Kasumi-1 (cell line): ENCODE measurements at regions not wholly inside any gene's neighbourhood (a gene's known extent, or its start where the extent isn't known, plus 50 kb on each side); places are given as distances from the start of the nearest gene placed in this dataset.

Source experiments
- DNase-seq, 2 experiments: peaks; one replicate each; lab custom pipeline; 2025; lab: John Stamatoyannopoulos, UW

DNA sequence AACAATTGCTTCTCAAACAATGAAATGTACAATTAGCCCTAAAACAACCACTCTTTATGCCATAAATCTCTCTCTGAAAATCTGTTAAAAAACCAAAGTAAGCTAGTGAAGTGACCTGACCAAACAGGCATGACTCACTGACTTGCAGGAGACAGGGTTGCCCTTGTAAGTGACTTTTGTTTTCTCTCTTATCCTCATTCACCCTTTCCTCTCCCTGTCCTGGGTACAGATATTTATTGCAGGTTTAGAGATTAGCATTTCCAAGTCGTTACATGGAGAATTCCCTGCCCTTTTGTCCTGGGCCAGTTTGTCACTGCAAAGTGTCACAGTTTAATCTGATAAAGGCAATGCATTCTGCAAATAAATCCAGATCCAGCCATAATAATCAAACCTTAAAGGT, 484.2 kb downstream of the IRX1 start:
- no peak for DNase-seq

DNA sequence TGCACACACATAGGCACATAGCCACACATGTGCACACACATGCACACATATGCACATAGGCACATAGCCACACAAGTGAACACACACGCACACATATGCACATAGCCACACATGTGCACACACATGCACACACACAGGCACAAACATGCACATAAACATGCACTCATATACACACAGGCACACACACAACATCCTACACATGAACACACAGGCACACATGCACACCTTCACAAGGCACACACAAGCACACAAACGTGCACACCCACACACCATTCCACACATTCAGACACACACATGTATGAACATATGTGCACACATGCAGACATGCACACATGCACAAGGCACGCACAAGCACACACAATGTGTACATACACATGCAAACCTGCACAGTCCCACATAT, 484.7 kb downstream of the IRX1 start:
- DNase-seq: no peak

DNA sequence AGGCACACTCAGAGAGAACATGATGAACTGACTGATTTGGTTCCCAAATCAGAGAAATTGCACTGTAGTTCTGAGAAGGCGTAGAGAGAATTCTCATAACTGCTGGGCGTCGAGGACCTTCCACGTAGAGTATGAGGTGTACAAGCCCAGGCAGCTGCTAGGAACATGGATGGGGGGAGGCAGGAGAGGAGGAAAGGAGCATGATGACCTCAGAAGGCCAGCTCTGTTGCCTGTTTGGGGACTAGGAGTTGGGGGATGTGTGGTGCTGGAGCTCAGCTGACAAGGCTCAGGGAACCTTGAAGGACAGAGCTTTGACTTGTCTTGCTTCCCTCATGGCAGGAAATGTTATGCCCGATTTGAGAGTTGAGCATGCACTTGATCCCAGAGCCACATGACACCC, 485.4 kb downstream of the IRX1 start:
- no peak for DNase-seq

DNA sequence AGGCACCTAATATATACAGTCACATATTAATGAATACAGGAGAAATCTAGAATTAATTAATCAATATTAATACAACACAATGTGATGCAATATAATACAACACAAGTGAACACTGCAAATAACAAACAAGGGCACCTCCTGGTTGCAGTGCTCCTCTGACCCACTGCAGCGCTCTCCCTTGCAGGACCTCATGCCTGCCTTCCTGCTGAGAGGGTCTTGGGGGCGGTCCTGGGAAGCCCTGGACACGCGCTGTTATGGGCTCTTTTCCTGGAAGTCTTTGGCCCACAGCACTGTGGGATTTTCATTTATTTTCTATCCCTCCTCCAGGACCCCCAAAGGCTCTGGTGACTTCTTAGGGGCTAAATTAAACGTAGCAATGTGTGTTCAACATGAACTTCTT, 485.8 kb downstream of the IRX1 start:
- no peak for DNase-seq

DNA sequence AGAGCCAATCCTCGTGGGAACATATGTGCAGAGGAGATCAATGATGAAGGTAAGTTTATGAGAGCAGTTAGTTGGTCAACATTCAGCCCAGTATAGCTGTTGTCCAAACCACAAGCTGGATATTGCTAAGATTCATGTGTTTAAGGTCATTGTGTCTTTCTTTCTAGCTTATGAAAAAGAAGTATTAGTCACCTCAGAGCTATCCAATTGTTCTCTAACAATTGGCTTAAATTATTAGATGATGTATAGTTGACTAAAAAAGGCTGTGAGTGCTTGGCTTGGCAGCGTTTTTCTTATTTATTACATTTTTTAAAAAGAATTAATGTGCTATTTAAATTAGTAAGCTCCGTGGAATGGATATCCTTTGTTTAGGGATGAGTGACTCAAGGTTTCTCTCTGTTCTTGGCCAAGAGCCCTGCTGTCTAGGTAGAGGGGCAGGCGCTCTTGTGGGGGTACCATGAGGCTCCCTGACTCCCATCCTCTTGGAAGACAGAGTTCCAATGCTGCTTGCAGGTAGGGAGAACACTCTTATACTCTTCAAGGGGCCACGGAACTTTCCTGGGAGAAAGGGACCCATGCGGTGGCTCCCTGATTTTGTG, 487.4 kb downstream of the IRX1 start:
- no peak for DNase-seq

DNA sequence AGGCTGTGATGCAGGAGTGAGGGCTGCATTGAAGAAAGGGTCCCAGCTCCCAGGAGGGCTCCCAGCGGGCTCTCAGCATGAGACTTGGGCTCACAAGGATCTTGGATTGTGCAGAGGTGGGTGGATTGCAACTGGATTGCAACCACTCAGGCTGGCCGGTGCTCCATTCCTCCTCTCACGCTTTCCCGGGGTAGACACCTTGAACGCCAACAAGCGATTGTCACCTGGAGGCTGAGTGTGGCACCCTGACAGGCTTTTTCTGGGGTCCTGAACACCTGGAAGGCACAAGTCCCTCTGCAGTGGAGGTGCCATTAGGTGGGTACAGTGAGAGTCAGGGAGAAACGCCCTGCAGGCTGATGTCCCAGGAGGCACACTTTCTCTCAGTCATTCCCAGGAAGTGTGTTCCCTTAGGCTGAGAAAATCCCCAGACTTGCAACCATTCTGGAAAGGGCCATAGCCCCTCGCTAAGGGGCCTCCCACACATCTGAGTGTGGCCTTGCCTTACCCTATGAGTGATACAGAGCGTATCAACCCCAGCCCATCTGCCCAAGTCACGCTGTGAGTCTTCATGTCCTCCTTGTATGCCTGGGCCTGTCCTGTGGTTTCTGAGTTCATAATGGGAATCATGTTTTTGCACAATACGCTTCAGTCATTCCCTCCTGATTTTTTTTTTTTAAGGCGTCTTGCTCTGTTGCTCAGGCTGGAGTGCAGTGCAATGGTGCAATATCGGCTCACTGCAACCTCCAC, 488.1 kb downstream of the IRX1 start:
- no peak for DNase-seq

DNA sequence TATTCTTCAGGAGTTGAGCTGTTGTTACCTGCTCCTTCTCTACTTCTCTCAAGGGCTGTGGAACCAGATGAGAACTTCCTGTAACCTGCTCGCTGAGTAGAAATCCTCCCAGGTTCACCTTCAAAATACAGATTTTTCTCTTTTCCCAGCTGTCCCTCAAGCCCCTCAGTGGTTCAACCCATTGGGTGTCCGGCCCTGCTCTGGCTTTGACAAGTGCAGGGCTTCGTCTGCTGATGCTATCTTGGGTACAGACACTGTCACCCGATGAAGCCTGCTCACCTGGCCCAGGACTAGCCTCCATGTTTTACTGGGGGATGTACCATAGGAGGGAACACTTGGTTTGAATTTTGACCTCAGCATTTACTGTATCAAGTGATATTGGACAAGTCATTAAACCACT, 490.4 kb downstream of the IRX1 start:
- DNase-seq: no peak

DNA sequence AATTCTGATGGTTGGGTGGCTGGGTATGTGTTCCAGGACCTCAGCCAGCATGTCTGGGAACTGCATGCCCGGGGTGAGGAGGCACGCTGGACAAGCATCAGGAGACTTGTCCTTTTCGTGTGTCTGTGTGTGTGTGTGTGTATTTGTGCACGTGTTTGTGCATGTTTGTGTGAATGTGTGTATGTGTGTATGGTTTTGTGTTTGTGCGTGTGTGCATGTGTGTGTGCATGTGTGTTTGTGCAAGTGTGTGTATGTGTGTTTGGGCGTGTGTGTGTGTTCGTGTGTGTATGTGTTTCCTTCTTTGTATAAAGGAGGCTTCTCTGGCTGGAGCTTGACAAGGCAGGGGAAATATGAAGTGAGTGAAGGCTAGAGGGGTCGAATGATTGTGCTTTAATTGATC, 491.5 kb downstream of the IRX1 start:
- no peak for DNase-seq

DNA sequence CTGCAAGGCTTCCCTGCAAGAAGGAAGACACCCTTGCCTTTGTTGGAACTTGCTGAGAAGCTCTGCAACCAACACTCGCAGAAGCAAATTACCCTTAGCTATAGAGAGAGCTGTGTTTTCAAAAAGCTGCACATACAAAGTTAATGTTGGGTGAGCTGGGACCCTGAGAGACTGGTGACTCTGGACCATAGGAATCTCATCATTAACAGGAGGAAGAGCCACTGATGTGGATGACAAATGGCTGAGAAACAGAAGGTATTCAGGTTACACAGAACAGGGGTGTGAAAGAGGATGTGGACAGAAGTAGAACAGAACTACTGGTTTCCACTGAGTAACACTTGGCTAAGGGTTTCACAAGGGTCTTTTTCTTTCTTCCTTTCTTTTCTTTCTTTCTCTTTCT, 493.5 kb downstream of the IRX1 start:
- DNase-seq: no peak

DNA sequence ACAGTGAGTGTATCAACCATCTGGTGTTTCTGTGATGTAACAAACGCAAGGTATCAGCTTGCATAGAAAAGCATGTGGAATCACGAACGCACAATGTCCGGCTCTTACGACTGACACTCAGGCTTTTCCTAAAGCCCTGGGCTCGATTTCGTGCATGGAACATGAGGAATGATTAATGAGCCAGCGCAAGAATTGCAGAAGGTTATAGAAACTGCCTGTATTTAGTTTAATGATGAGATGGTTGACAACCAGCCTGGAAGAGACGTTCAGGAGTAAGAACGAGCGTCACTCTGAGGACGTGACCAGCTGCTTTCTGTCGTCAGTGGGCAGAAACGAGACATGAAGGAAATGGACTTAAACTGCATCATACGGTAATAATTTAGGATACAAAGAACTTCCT, 497.6 kb downstream of the IRX1 start:
- DNase-seq: no peak

DNA sequence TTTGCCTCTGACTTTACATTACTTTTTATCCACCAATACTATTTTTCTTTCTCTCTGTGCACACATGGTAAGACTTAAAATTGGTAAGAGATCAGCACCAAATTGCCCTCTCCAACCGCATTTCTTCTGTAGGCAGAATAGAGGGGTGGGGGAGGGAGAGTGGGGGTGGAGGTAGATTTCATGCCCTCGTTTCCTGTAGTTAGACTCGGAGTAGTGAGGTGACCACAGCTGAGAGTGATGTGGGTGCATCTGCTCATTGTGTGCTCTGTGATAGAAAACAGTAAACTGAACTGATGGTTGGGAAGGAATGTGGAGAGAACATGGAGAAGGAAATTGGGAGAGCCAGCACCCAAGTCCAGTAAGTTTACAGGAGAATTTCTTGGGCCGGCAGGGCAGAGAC, 498.3 kb downstream of the IRX1 start:
- DNase-seq: no peak

DNA sequence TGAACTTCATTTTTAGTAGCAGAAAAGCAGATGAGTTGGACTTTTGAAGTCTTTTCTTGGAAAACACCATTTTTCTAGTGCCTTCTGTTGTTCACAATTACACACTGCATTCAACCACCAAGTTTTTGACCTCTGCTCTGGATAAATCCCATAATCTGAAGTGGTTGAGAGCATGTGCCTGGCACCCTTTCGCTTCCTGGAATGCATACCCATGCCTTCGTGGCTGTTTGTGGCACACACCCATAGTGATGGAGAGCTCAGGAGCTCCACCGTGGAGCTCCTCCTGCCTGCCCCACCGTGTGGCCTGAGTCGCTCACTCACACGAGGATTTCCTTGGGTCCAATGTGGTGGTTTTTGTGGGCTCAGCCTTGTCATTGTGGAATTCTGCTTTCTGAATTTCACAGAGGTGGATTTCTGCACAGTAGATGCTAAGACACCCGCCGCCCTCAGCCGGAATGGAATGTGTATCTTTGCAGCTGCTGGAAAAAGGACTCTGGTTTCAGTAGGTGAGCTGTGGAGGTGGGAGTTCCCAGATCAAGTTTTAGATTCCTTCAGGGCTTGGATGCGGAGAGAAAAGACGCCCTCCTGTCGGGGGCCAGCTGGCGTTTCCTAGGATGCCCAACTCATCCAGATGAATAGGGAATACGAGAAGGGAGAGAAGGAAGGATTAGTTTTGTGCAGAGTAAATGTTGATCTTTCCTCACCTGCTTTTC, 500.4 kb downstream of the IRX1 start:
- DNase-seq: no peak

DNA sequence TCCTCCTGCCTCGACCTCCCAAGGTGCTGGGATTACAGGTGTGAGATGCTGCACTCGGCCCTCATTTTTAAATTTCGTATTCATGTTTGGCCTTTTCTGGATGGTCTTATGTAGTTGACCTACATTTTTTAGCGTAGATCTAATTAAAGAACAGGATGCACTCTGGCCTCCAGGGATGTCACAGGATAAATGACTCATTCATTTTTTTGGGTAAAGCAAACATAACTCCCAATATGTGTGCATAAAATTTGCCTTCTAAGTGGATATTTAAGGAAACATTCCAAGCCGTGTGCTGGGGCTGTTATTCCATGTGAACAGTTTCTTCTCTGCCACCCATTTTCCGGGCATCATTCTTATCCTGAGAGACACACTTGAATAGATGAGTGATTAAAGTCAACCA, 501.6 kb downstream of the IRX1 start:
- DNase-seq: no peak

DNA sequence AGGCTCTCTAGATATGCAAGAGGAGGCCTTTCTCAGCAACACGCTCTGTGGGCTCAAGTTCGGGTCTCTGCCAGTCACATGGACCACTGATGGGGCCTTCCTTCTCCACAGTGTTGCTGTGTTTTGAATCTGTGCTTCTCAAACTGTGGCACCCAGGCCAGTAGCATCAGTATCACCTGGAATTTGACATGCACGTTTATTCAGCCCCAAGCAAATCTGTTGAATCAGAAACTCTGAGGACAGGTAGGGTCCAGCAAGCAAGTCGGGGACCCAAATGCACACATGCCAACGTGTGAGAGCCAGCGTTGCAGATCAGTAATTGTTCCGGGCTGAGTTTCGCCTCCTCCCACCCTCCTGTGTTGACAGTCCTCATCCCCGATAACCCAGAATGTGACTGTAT, 502.6 kb downstream of the IRX1 start:
- DNase-seq: no peak

DNA sequence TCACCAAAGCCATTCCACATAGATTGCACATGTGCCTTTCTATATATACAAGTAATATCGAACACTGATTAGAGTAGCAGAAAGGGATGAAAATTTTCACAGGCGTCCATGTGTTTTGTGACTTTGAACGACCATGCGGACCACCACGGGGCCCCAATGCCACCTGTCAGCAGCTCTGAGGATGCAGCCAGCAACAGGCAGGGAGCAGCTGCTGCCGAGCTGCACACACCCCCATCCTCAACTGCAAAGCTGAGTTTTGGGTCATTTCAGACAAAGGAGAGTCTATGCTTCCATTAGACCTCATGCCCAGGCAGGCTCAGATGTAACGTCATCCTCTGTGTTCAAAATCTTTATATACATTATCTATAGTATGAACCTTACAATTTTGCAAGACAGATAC, 503.8 kb downstream of the IRX1 start:
- no peak for DNase-seq

DNA sequence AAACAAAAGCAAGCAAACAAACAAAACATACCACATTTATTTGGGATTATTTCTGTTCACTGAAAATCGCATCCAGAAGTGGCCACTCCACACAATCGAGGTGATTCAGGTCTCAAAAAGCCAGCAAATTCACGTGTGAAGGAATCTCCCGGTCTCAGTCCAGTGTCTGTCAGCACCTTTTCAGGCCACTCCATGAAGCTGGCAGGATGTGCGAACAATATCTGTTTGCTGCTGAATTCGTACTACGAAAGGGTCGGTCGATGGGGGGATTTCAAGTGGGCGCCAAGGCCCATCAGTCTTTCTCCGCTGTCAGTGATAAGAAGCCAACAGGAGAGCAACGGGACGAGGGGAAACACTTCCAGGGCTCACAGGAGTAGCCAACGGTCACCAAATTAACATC, 505.1 kb downstream of the IRX1 start:
- DNase-seq: no peak

DNA sequence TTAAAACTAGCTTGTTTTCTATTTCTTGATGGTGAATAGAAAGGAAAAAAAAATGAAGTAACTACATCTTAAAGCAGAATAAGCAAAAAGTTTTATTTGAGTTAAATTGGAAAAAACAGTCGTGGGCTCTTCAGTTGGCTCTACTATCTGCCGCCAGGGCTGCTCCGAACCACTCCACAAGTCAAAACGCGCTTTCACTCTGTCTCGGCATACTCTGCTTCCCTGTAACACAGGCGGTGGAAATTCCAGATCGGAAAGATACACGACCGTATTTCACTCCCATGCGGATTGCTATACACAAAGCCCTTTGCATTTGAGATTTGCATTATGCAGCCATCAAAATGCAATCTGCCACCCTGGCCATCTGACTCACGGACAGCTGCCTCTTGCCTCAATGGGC, 505.6 kb downstream of the IRX1 start:
- DNase-seq: no peak

DNA sequence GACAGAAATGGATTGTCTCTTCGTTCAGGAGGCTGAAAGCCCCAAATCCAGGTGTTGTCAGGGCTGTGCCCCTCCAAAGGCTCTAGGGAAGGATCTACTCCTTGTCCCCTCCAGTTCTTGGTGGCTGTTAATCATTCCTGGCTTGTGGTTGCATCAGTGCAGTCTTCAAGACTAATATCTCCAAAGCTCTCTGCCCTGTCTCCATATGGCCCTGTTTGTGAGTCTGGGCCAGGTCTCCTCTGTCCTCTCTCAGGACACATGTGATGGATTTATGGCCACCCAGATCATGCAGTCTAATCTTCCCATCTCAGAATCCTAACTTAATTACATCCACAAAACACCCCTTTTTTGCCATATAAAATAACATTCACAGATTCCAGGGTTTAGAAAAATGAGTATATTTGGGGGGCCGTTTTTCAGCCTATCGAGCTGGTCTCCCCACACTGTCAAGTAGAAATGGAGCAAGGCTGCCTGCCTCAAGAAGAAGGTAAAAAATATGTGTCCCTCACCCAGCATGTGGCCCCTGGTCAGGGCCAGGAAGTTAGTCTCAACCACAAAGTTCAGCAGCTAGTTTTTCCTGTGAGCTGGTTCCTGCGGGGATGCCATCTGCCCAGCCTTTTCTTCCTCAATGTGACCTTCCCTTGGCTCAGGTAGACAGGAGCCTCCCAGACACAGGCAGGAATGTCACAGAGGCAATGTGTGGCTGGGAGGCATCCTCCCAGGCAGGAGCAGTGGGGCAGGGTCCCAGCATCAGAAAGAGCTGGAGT, 509.4 kb downstream of the IRX1 start:
- DNase-seq: no peak

DNA sequence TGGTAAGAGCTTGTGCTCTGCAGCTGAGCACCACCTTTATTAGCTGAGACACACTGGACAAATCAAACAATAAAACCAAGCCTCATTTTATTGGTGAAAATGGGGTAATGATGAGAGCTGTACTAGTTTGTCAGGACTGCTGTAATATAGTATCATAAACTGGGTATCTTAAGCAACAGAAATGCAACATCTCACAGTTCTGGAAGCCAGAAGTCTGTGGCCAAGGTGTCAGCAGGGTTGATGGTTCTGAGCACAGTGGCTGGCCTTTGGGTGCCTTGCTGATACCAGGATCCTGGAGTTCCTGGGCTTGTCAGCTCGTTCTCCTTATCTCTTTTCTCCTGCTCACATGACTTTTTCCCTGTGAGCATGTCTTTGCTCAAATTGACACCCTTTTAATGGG, 513.1 kb downstream of the IRX1 start:
- DNase-seq: no peak

DNA sequence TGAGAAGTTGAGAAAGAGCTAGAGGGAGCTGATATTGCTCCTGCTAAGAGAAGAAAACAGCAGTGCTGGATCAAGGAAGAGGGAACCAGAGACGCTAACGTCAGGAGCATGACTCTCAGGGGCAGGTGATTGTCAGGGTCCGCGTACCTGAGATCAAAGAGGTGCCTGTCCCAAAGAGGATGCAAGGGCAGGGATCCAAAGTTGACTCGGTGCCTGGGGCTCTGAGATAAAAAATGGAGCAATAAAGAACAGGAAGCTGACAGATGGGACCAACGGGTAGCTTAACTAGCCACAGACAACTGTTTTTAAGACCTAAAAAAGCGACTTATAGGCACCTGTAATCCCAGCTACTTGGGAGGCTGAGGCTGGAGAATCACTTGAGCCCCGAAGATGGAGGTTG, 517.8 kb downstream of the IRX1 start:
- no peak for DNase-seq

DNA sequence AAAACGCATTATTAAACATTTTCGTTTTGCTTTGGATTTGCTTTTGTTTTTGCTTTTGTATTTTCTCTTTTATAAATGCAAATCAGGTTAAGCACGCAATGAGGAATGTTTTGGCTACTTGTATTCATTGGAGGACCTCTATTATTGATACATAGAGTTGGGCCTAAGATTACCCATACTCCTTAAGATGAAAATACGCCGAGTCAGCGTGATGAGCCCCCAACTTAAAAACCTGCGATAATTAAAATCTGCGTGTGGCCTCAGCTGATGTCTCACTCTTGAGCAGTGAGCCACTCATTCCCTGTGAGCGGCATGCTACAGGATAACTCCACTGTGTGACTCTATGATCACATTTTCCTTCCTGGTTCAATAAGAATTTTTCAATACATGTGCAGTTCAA, 518.3 kb downstream of the IRX1 start:
- no peak for DNase-seq

DNA sequence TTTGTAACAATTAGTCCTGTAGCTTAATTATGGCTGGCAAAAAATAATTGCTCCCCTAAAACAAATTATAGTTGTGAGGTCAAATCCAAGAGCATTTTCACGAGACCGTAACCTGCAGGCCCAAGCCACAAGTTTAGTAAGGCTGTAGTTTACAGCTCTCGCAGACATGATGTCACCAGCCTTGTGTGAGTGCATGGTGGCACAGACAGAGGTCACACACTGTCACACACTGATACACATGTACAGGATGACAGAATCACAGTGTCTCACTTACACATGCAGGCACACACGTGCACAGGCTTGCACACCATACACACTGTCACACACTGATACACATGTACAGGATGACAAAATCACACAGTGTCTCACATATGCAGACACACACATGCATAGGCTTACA, 518.8 kb downstream of the IRX1 start:
- DNase-seq: no peak

DNA sequence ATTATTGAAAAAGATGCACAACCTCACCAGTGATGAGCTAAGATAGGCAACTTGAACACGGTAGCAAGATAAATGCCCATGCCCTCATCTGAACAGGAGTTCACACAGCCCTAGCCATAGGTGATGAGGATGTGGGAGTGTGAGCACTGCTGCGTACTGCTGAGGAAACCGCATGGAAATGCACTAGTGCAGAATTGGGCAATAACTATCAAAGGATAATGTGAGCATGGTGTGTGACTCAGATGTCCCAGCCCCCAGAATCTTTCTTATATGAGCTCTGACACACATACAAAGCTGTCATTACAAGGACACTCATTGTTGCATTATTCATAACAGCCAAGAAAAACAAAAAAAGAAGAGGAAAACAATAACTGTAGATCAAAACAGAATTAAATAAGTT, 521.2 kb downstream of the IRX1 start:
- DNase-seq: no peak
